Mesothelial cell of epicardium (in vitro differentiated cells): ENCODE measurements at regions not wholly inside any gene's neighbourhood (a gene's known extent, or its start where the extent isn't known, plus 50 kb on each side); places are given as distances from the start of the nearest gene placed in this dataset.
A peak's percentile ranks its signal among the peaks of the same experiment; 100 is the strongest.

Experiments used
- DNase-seq, 2 experiments: peaks; one replicate each; pipeline ENCODE4 v3.0.0; 2021; ENCODE audit warnings: low spot score in 2 of 2; ENCODE audit not compliant: unreplicated experiment in 2 of 2
- H3K27ac Mint-ChIP-seq: 2 replicates; pipeline ENCODE4 v1.8.0; 2021; ENCODE audit warnings: mixed read lengths
- H3K27me3 Mint-ChIP-seq: 2 replicates; pipeline ENCODE4 v1.8.0; 2021; ENCODE audit warnings: low read depth, mixed read lengths
- H3K36me3 Mint-ChIP-seq: 2 replicates; pipeline ENCODE4 v1.8.0; 2021; ENCODE audit warnings: mixed read lengths
- H3K4me1 Mint-ChIP-seq: 2 replicates; pipeline ENCODE4 v1.8.0; 2021; ENCODE audit warnings: mixed read lengths
- H3K4me3 Mint-ChIP-seq: 2 replicates; pipeline ENCODE4 v1.8.0; 2021; ENCODE audit warnings: mild to moderate bottlenecking, moderate library complexity, mixed read lengths
- H3K9me3 Mint-ChIP-seq: 2 replicates; pipeline ENCODE4 v1.8.0; 2021; ENCODE audit warnings: mixed read lengths
- TF ChIP-seq, protein P1 (sequence below): fragments of 200-600 bp; sonication (generic); IDR thresholded peaks from one replicate; pipeline ENCODE4 v1.5.0; 2021; ENCODE audit warnings: antibody characterized with exemption; ENCODE audit not compliant: unreplicated experiment

DNA sequence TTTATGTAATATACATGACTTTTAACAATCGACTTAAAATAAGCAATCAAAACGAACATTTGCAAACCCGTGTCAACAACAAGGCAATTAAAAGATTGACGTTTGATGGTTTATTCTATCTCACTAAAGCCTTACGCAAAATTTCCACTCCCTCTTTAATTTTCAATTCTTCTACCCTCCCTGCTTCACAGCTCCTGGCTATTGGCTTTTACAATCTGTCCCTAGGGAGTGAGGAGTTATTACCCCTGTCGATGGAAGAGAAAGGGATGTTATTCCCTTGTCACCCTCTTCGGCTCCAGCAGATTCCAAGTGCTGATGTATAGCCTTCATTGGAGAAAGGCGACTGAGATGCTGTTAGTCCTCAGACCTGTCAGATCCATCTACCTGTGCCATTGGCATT is 161.3 kb downstream of the ZNF281 start:
- H3K27ac Mint-ChIP-seq = no peak overlapping the region
- no peak overlapping the region for H3K4me3 Mint-ChIP-seq
- DNase-seq = no peak
- TF ChIP-seq, protein P1, sequence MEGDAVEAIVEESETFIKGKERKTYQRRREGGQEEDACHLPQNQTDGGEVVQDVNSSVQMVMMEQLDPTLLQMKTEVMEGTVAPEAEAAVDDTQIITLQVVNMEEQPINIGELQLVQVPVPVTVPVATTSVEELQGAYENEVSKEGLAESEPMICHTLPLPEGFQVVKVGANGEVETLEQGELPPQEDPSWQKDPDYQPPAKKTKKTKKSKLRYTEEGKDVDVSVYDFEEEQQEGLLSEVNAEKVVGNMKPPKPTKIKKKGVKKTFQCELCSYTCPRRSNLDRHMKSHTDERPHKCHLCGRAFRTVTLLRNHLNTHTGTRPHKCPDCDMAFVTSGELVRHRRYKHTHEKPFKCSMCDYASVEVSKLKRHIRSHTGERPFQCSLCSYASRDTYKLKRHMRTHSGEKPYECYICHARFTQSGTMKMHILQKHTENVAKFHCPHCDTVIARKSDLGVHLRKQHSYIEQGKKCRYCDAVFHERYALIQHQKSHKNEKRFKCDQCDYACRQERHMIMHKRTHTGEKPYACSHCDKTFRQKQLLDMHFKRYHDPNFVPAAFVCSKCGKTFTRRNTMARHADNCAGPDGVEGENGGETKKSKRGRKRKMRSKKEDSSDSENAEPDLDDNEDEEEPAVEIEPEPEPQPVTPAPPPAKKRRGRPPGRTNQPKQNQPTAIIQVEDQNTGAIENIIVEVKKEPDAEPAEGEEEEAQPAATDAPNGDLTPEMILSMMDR = no peak
- peaks cover 2% of the 10 kb centered on the region for H3K27me3 Mint-ChIP-seq
- no peaks in the 10 kb centered on the region for H3K4me1 Mint-ChIP-seq
- H3K9me3 Mint-ChIP-seq = no peaks in the 10 kb centered on the region
- H3K36me3 Mint-ChIP-seq = no peaks in the 10 kb centered on the region

- peaks cover 2% of the 10 kb centered on the region for H3K27me3 Mint-ChIP-seq
- H3K27ac Mint-ChIP-seq = no peak overlapping the region
- TF ChIP-seq, protein P1 = no peak
- H3K36me3 Mint-ChIP-seq = no peaks in the 10 kb centered on the region
- peaks cover 6% of the 10 kb centered on the region for H3K4me1 Mint-ChIP-seq
- no peaks in the 10 kb centered on the region for H3K9me3 Mint-ChIP-seq
- no peak for DNase-seq
- H3K4me3 Mint-ChIP-seq = no peak overlapping the region
Observed at GRCh38 chr1:200247518-200247917, 162.3 kb downstream of the ZNF281 start.

- TF ChIP-seq, protein P1 = no peak
- Mint-ChIP-seq H3K36me3 (no peaks in the 10 kb centered on the region), H3K27ac (no peak overlapping the region), H3K27me3 (peaks cover 2% of the 10 kb centered on the region), H3K4me1 (peaks cover 19% of the 10 kb centered on the region), H3K9me3 (no peaks in the 10 kb centered on the region), H3K4me3 (no peak overlapping the region)
- DNase-seq = no peak
Observed at GRCh38 chr1:200245473-200245872, 164.4 kb downstream of the ZNF281 start.

DNA sequence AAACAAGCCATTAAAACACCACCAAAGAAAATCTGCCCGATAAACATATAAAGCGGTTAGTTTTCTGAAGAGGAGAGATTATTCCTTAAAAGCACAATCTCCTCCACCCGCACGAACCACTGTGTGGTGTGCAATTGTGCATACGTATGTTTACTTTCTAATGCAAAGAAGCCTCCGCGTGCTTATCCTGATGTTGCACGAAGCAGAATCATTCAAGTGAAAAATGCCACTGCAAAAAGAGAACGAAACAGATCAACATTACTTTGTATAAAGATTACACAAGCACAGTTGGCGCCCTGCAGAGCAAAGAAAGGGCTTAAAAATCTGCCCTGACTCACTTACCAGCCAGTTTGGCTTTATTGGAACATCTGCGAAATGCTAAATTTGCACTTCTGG is 166.8 kb downstream of the ZNF281 start:
- H3K27me3 Mint-ChIP-seq = peaks cover 2% of the 10 kb centered on the region
- H3K9me3 Mint-ChIP-seq = no peaks in the 10 kb centered on the region
- H3K4me1 Mint-ChIP-seq = peaks cover 20% of the 10 kb centered on the region
- DNase-seq = no peak
- no peaks in the 10 kb centered on the region for H3K36me3 Mint-ChIP-seq
- peak overlapping the region; percentile 35 for H3K4me3 Mint-ChIP-seq
- H3K27ac Mint-ChIP-seq = no peak overlapping the region
- TF ChIP-seq, protein P1 = no peak

GRCh38 chr1:200242110-200243041 is 167.5 kb downstream of the ZNF281 start:
- no peaks in the 10 kb centered on the region for H3K36me3 Mint-ChIP-seq
- H3K4me3 Mint-ChIP-seq = peak overlapping the region; percentile 35
- H3K9me3 Mint-ChIP-seq = no peaks in the 10 kb centered on the region
- H3K27ac Mint-ChIP-seq = peak overlapping the region; percentile 6
- TF ChIP-seq, protein P1 = no peak
- peaks cover 2% of the 10 kb centered on the region for H3K27me3 Mint-ChIP-seq
- H3K4me1 Mint-ChIP-seq = peaks cover 20% of the 10 kb centered on the region
- no peak for DNase-seq
